ENCODE measurements at regions not wholly inside any gene's neighbourhood (a gene's known extent, or its start where the extent isn't known, plus 50 kb on each side); places are given as distances from the start of the nearest gene placed in this dataset.

GRCh38 chr4:84189144-84189543 lies 309.9 kb downstream of the NKX6-1 start:
- no peaks in the 10 kb centered on the region for H3K36me3 ChIP-seq (ENCODE audit: control insufficient read depth, low read depth, low read length)
- no peak overlapping the region for H3K27ac ChIP-seq (ENCODE audit: low read length)
- no peak overlapping the region for H3K9ac ChIP-seq (ENCODE audit: low read length)
- H3K4me1 ChIP-seq (ENCODE audit: control insufficient read depth, low read depth, low read length), result no peaks in the 10 kb centered on the region
- no peaks in the 10 kb centered on the region for H3K27me3 ChIP-seq (ENCODE audit: control insufficient read depth, insufficient read depth, low read length)
- H3K4me3 ChIP-seq (ENCODE audit: low read length), result no peak overlapping the region
- H3K9me3 ChIP-seq (ENCODE audit: control insufficient read depth, low read depth, low read length), result no peaks in the 10 kb centered on the region

DNA sequence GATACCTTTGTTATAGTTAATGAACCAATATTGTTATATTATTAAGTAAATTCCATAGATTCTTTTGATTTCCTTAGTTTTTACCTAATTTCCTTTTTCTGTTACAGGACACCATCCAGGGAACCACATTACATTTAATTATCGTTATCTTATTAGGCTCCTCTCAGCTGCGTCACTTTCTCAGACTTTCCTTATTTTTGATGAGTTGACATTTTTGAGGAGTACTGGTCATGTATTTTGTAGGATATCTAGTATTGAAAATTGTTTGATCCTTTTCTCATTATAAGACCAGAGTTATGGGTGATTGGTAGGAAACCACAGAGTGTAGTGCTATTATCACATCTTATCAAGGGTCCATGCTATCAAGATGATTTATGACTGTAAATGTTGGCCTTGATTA lies 319.7 kb downstream of the NKX6-1 start:
- Histone ChIP-seq H3K27ac (ENCODE audit: low read length) (no peak overlapping the region), H3K27me3 (ENCODE audit: control insufficient read depth, insufficient read depth, low read length) (no peaks in the 10 kb centered on the region), H3K9ac (ENCODE audit: low read length) (no peak overlapping the region), H3K9me3 (ENCODE audit: control insufficient read depth, low read depth, low read length) (no peaks in the 10 kb centered on the region), H3K4me1 (ENCODE audit: control insufficient read depth, low read depth, low read length) (no peaks in the 10 kb centered on the region), H3K4me3 (ENCODE audit: low read length) (no peak overlapping the region), H3K36me3 (ENCODE audit: control insufficient read depth, low read depth, low read length) (no peaks in the 10 kb centered on the region)

- no peak overlapping the region for H3K4me3 ChIP-seq (ENCODE audit: low read length)
- no peak overlapping the region for H3K9ac ChIP-seq (ENCODE audit: low read length)
- H3K27me3 ChIP-seq (ENCODE audit: control insufficient read depth, insufficient read depth, low read length), result no peaks in the 10 kb centered on the region
- no peak overlapping the region for H3K27ac ChIP-seq (ENCODE audit: low read length)
- no peaks in the 10 kb centered on the region for H3K9me3 ChIP-seq (ENCODE audit: control insufficient read depth, low read depth, low read length)
- no peaks in the 10 kb centered on the region for H3K36me3 ChIP-seq (ENCODE audit: control insufficient read depth, low read depth, low read length)
- H3K4me1 ChIP-seq (ENCODE audit: control insufficient read depth, low read depth, low read length), result no peaks in the 10 kb centered on the region
Measured at GRCh38 chr4:84177831-84178542, 321.1 kb downstream of the NKX6-1 start.

- Histone ChIP-seq H3K9ac (ENCODE audit: low read length) (no peak overlapping the region), H3K9me3 (ENCODE audit: control insufficient read depth, low read depth, low read length) (no peaks in the 10 kb centered on the region), H3K27me3 (ENCODE audit: control insufficient read depth, insufficient read depth, low read length) (no peaks in the 10 kb centered on the region), H3K4me3 (ENCODE audit: low read length) (no peak overlapping the region), H3K4me1 (ENCODE audit: control insufficient read depth, low read depth, low read length) (no peaks in the 10 kb centered on the region), H3K36me3 (ENCODE audit: control insufficient read depth, low read depth, low read length) (no peaks in the 10 kb centered on the region), H3K27ac (ENCODE audit: low read length) (no peak overlapping the region)
Measured at GRCh38 chr4:84176016-84176415, 323.1 kb downstream of the NKX6-1 start.

DNA sequence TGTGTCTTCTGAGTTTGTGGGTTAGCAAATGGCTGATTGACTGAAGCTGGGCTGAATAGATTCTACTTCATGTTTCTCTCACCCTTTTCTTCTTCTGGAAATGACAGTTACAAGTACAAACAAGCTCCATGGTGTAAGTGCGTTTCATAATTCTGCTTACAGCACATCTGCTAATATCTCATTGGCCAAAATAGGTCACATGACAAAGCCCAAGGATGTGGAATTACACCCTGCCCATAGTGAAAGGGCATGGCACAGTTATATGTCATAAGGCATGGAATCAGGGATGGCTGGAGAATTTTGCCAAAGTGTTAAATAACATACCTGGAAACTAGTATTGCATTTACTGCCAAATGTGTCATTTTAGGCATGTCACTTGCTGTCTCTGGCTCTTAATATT lies 327.2 kb downstream of the NKX6-1 start:
- H3K4me1 ChIP-seq (ENCODE audit: control insufficient read depth, low read depth, low read length), result peaks cover 6% of the 10 kb centered on the region
- H3K36me3 ChIP-seq (ENCODE audit: control insufficient read depth, low read depth, low read length), result no peaks in the 10 kb centered on the region
- no peak overlapping the region for H3K9ac ChIP-seq (ENCODE audit: low read length)
- no peak overlapping the region for H3K27ac ChIP-seq (ENCODE audit: low read length)
- no peaks in the 10 kb centered on the region for H3K27me3 ChIP-seq (ENCODE audit: control insufficient read depth, insufficient read depth, low read length)
- H3K9me3 ChIP-seq (ENCODE audit: control insufficient read depth, low read depth, low read length), result no peaks in the 10 kb centered on the region
- H3K4me3 ChIP-seq (ENCODE audit: low read length), result no peak overlapping the region

DNA sequence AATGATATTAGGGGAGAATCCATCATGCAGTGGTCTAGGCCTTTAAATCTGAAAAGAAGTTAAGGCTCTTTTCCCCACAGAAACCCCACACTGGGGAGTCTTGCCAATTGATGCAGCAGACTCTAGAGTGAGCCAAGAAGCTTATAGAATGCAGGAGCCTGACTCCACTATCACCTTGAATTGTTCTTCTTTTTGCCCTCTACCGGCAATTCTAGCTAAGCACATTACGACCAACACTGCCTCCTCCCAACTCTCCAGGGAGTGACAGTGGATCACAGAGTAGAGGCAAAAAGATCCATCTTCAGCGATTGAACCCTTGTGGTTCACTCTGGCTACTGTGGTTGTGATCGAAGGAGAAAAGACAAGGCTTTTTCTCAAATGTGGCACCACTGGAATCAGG lies 331.5 kb downstream of the NKX6-1 start:
- no peak overlapping the region for H3K27ac ChIP-seq (ENCODE audit: low read length)
- no peak overlapping the region for H3K9ac ChIP-seq (ENCODE audit: low read length)
- H3K36me3 ChIP-seq (ENCODE audit: control insufficient read depth, low read depth, low read length), result no peaks in the 10 kb centered on the region
- no peaks in the 10 kb centered on the region for H3K9me3 ChIP-seq (ENCODE audit: control insufficient read depth, low read depth, low read length)
- no peaks in the 10 kb centered on the region for H3K27me3 ChIP-seq (ENCODE audit: control insufficient read depth, insufficient read depth, low read length)
- H3K4me3 ChIP-seq (ENCODE audit: low read length), result no peak overlapping the region
- H3K4me1 ChIP-seq (ENCODE audit: control insufficient read depth, low read depth, low read length), result peaks cover 6% of the 10 kb centered on the region

DNA sequence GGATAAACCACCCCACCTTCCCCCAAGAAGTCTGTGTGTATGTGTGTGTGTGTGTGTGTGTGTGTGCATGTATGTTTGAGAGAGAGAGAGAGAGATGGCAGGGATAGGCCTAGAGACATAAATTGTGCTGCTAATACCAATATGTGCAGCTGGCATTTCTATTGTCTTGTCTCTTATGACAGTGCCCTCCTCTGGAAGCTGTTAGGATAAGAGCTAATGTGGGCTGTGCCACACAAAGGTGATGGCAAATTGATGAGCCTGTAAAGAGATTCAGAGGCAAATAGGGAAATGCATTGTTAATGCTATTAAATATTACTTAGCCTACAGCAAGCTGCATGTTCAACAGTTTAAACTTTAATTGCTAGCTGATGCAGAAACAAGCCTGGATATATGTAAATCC lies 332.0 kb downstream of the NKX6-1 start:
- H3K9ac ChIP-seq (ENCODE audit: low read length), result no peak overlapping the region
- peaks cover 6% of the 10 kb centered on the region for H3K4me1 ChIP-seq (ENCODE audit: control insufficient read depth, low read depth, low read length)
- no peaks in the 10 kb centered on the region for H3K27me3 ChIP-seq (ENCODE audit: control insufficient read depth, insufficient read depth, low read length)
- no peaks in the 10 kb centered on the region for H3K36me3 ChIP-seq (ENCODE audit: control insufficient read depth, low read depth, low read length)
- no peak overlapping the region for H3K27ac ChIP-seq (ENCODE audit: low read length)
- H3K4me3 ChIP-seq (ENCODE audit: low read length), result no peak overlapping the region
- no peaks in the 10 kb centered on the region for H3K9me3 ChIP-seq (ENCODE audit: control insufficient read depth, low read depth, low read length)

- no peaks in the 10 kb centered on the region for H3K9me3 ChIP-seq (ENCODE audit: control insufficient read depth, low read depth, low read length)
- no peak overlapping the region for H3K9ac ChIP-seq (ENCODE audit: low read length)
- H3K27ac ChIP-seq (ENCODE audit: low read length), result no peak overlapping the region
- H3K27me3 ChIP-seq (ENCODE audit: control insufficient read depth, insufficient read depth, low read length), result no peaks in the 10 kb centered on the region
- H3K4me1 ChIP-seq (ENCODE audit: control insufficient read depth, low read depth, low read length), result peaks cover 6% of the 10 kb centered on the region
- H3K36me3 ChIP-seq (ENCODE audit: control insufficient read depth, low read depth, low read length), result no peaks in the 10 kb centered on the region
- H3K4me3 ChIP-seq (ENCODE audit: low read length), result no peak overlapping the region
Measured at GRCh38 chr4:84166486-84166885, 332.6 kb downstream of the NKX6-1 start.

DNA sequence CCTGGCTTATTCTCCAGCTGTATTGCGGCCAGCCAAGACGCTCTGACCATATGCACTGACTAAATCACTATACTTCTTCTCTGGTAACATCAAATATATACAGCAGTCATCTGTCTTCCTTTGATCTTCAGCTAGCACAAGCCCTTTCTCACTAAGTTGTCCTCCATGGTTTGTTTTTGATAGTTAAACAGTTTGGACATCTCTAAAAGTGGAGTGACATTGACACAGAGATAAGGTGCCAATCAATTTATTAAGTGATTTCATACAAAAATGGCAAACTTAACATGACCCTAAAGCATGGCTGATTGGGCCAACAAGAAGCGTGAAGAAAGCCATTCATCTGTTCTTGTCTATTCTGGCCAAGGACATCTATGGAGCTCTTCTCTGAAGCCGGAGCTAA lies 334.9 kb downstream of the NKX6-1 start:
- Histone ChIP-seq H3K9ac (ENCODE audit: low read length) (no peak overlapping the region), H3K4me3 (ENCODE audit: low read length) (no peak overlapping the region), H3K27ac (ENCODE audit: low read length) (no peak overlapping the region), H3K9me3 (ENCODE audit: control insufficient read depth, low read depth, low read length) (no peaks in the 10 kb centered on the region), H3K27me3 (ENCODE audit: control insufficient read depth, insufficient read depth, low read length) (no peaks in the 10 kb centered on the region), H3K4me1 (ENCODE audit: control insufficient read depth, low read depth, low read length) (peaks cover 6% of the 10 kb centered on the region), H3K36me3 (ENCODE audit: control insufficient read depth, low read depth, low read length) (no peaks in the 10 kb centered on the region)

DNA sequence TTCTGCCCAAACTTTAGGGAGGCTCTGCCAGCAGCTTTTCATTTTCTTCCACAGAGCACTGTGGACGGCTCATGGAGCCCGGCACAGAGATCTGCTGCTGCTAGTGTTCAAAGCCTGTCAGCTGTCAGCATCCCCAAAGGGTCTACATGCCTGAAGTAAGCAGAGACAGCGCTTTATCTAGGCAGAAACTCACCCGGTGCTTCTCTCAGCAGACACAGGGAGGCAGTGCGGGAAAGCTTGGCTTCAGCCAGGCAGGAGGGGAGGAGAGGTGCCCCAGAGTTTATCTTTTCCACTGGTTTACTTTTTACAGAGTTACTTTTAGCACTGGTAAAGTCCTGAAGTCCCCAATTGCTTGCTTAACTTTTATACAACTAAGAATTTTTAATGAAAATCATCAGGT lies 339.3 kb downstream of the NKX6-1 start:
- Histone ChIP-seq H3K27me3 (ENCODE audit: control insufficient read depth, insufficient read depth, low read length) (no peaks in the 10 kb centered on the region), H3K36me3 (ENCODE audit: control insufficient read depth, low read depth, low read length) (no peaks in the 10 kb centered on the region), H3K4me3 (ENCODE audit: low read length) (no peak overlapping the region), H3K9me3 (ENCODE audit: control insufficient read depth, low read depth, low read length) (no peaks in the 10 kb centered on the region), H3K9ac (ENCODE audit: low read length) (no peak overlapping the region), H3K27ac (ENCODE audit: low read length) (no peak overlapping the region), H3K4me1 (ENCODE audit: control insufficient read depth, low read depth, low read length) (peaks cover 7% of the 10 kb centered on the region)

DNA sequence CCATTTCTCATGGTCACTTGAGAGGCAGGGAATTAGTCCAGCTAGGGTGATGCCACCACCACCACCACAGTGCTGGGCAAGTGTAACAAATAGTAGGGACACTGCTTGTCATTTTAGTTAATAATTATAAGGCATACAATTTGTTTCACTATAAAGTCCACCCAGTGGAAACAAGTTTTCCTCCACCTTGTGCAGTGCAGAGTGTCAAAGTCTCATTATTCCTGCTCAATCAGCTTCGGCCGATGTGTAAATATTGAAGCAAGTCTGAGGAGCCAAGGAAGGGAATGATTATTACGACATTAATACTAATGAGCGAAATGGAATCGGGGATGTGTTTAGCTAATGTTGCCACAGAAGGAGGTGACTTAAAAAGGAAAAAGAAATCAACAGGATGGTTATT lies 340.4 kb downstream of the NKX6-1 start:
- Histone ChIP-seq H3K9ac (ENCODE audit: low read length) (no peak overlapping the region), H3K4me3 (ENCODE audit: low read length) (no peak overlapping the region), H3K4me1 (ENCODE audit: control insufficient read depth, low read depth, low read length) (peaks cover 9% of the 10 kb centered on the region), H3K27ac (ENCODE audit: low read length) (no peak overlapping the region), H3K9me3 (ENCODE audit: control insufficient read depth, low read depth, low read length) (no peaks in the 10 kb centered on the region), H3K36me3 (ENCODE audit: control insufficient read depth, low read depth, low read length) (no peaks in the 10 kb centered on the region), H3K27me3 (ENCODE audit: control insufficient read depth, insufficient read depth, low read length) (no peaks in the 10 kb centered on the region)

DNA sequence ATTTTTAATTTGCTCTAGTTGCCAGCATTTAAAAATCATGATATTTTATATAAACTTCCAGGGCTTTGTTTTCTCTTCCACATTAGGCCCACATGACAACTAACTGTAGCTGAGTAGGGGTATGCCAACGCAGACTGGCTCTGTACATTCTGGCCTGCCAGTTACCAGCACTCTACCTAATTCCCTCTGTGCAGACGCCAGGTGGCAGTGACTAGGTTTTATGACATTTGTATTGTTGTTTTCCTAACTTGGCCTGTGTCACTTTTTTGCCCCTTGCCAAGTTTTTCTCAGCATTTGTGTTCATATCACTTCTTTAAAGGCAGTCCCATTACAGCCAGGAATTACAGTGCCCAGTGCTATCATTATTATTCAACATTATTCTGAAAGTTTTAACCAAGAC lies 347.5 kb downstream of the NKX6-1 start:
- Histone ChIP-seq H3K9me3 (ENCODE audit: control insufficient read depth, low read depth, low read length) (no peaks in the 10 kb centered on the region), H3K27ac (ENCODE audit: low read length) (no peak overlapping the region), H3K9ac (ENCODE audit: low read length) (no peak overlapping the region), H3K36me3 (ENCODE audit: control insufficient read depth, low read depth, low read length) (no peaks in the 10 kb centered on the region), H3K27me3 (ENCODE audit: control insufficient read depth, insufficient read depth, low read length) (no peaks in the 10 kb centered on the region), H3K4me3 (ENCODE audit: low read length) (no peak overlapping the region), H3K4me1 (ENCODE audit: control insufficient read depth, low read depth, low read length) (peaks cover 9% of the 10 kb centered on the region)

Data from iPS-18a (cell line).